ENCODE measurements at regions not wholly inside any gene's neighbourhood (a gene's known extent, or its start where the extent isn't known, plus 50 kb on each side); places are given as distances from the start of the nearest gene placed in this dataset.

GRCh38 chr12:91637789-91638624 lies 455.4 kb upstream of the DCN start:
- TF ChIP-seq CTCF (IDR thresholded peaks at IDR 0.05; ENCODE audit: insufficient read depth, low read length, poor library complexity, severe bottlenecking) (no peak), EZH2phosphoT487 (conservative IDR thresholded peaks at IDR 0.05; ENCODE audit: low read length) (no peak)

Measured in SU-DHL-6 (cell line).